Keratinocyte (primary cell): ENCODE measurements at regions not wholly inside any gene's neighbourhood (a gene's known extent, or its start where the extent isn't known, plus 50 kb on each side); places are given as distances from the start of the nearest gene placed in this dataset.

Source experiments
- DNase-seq: peaks from one replicate; pipeline ENCODE4 v3.0.0-alpha.2; 2011; ENCODE audit warnings: low read depth, missing footprints, low spot score
- FAIRE-seq: peaks from 2 replicates; lab custom pipeline; 2011; peaks lifted over from hg19 to GRCh38; lab: Jason Lieb, UNC
- H2AFZ ChIP-seq: 2 replicates; pipeline ENCODE4 v1.6.0; 2012; ENCODE audit warnings: low read length, control low read depth, inconsistent platforms; ENCODE audit not compliant: control insufficient read depth
- H3K27ac ChIP-seq: 2 replicates; pipeline ENCODE4 v1.5.1; 2011; ENCODE audit warnings: low read length; ENCODE audit not compliant: control insufficient read depth, insufficient read depth
- H3K27me3 ChIP-seq: 3 replicates; pipeline ENCODE4 v1.6.0; 2011; ENCODE audit warnings: low read length; ENCODE audit not compliant: control insufficient read depth, insufficient read depth; ENCODE audit errors: extremely low read depth
- H3K36me3 ChIP-seq, 2 experiments: 2 replicates in 1 of 2; 3 replicates in 1 of 2; pipeline ENCODE4 v1.5.1; 2011; ENCODE audit warnings: low read length in 2 of 2, mild to moderate bottlenecking in 1 of 2; ENCODE audit not compliant: control insufficient read depth in 2 of 2, insufficient read depth in 2 of 2; ENCODE audit errors: extremely low read depth in 1 of 2
- H3K4me1 ChIP-seq: 3 replicates; pipeline ENCODE4 v1.5.1; 2011; ENCODE audit warnings: low read length; ENCODE audit not compliant: control insufficient read depth, insufficient read depth; ENCODE audit errors: extremely low read depth
- H3K4me2 ChIP-seq: 3 replicates; pipeline ENCODE4 v1.6.0; 2011; ENCODE audit warnings: low read depth, low read length; ENCODE audit not compliant: control insufficient read depth, insufficient read depth; ENCODE audit errors: extremely low read depth
- H3K4me3 ChIP-seq, 3 experiments: fragments of 200-600 bp in 1 of 3; sonication (generic) in 1 of 3; 2 replicates in 2 of 3; 3 replicates in 1 of 3; pipeline ENCODE4 v1.5.1; 2011 to 2016; ENCODE audit warnings: low read length in 3 of 3, mild to moderate bottlenecking in 3 of 3, control low read depth in 2 of 3, inconsistent platforms in 1 of 3, low read depth in 1 of 3, mixed read lengths in 1 of 3, mixed run types in 1 of 3, moderate library complexity in 1 of 3; ENCODE audit not compliant: control insufficient read depth in 2 of 3, insufficient read depth in 2 of 3; ENCODE audit errors: extremely low read depth in 1 of 3
- H3K79me2 ChIP-seq: 2 replicates; pipeline ENCODE4 v1.6.0; 2012; ENCODE audit warnings: low read length; ENCODE audit not compliant: control insufficient read depth, insufficient read depth
- H3K9ac ChIP-seq: 3 replicates; pipeline ENCODE4 v1.6.0; 2011; ENCODE audit warnings: low read length; ENCODE audit not compliant: control insufficient read depth, insufficient read depth; ENCODE audit errors: extremely low read depth
- H3K9me1 ChIP-seq: 3 replicates; pipeline ENCODE4 v1.6.0; 2011; ENCODE audit warnings: low read length; ENCODE audit not compliant: control insufficient read depth, insufficient read depth; ENCODE audit errors: extremely low read depth
- H3K9me3 ChIP-seq: 2 replicates; pipeline ENCODE4 v1.5.1; 2012; ENCODE audit warnings: low read depth, low read length; ENCODE audit not compliant: control insufficient read depth
- H4K20me1 ChIP-seq: 3 replicates; pipeline ENCODE4 v1.6.0; 2011; ENCODE audit warnings: low read length; ENCODE audit not compliant: control insufficient read depth, insufficient read depth; ENCODE audit errors: extremely low read depth
- CTCF ChIP-seq, 3 experiments: IDR thresholded peaks in 1 of 3; conservative IDR thresholded peaks in 1 of 3; optimal IDR thresholded peaks in 1 of 3; 2 replicates in 2 of 3; 3 replicates in 1 of 3; pipeline versions ENCODE3 to v1.5.1; 2011; ENCODE audit warnings: low read length in 3 of 3, mild to moderate bottlenecking in 3 of 3, moderate library complexity in 2 of 3, control low read depth in 1 of 3, inconsistent platforms in 1 of 3; ENCODE audit not compliant: insufficient read depth in 2 of 3; ENCODE audit errors: extremely low read depth in 1 of 3
- EZH2 ChIP-seq: IDR thresholded peaks from one replicate; pipeline ENCODE4 v1.6.1; 2012; ENCODE audit warnings: inconsistent platforms, mild to moderate bottlenecking, low read length, moderate library complexity
- dilution Hi-C: fragments of 300-500 bp; cut with MboI; formaldehyde crosslinking; loops from one replicate; pipeline ENCODE4 v1.7.0; 2020; ENCODE audit warnings: low sequenced_read_pairs; ENCODE audit not compliant: extremely low pct_ligation_motif_present

DNA sequence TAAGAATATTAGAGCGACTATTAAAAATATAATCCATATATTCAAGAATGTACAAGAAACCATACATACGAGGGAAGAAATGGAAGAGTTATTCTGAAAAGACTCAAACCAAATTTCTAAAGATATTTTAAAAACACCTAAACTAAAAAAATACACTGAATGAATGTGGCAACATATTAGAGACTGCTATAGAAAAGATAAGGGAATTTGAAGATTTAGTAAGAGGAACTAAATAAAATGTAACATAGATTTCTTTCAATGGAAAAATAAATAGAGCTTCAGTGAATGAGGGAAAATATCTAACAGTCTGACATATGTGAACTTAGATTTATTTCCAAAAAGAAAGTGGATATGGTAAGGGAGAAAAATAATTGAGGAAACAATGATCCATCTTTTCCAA is 194.9 kb upstream of the STXBP5 start:
- no peak overlapping the region for H3K27ac ChIP-seq
- DNase-seq (no peak), FAIRE-seq (no peak)
- no peaks in the 10 kb centered on the region for H3K36me3 ChIP-seq
- H3K9me3 ChIP-seq, result no peaks in the 10 kb centered on the region
- TF ChIP-seq EZH2, result no peak
- no peak for TF ChIP-seq CTCF (optimal IDR thresholded peaks at IDR 0.05 in 1 of 3, IDR thresholded peaks at IDR 0.05 in 1 of 3, conservative IDR thresholded peaks at IDR 0.05 in 1 of 3; ENCODE audit: extremely low read depth in 1 of 3, insufficient read depth in 2 of 3, low read length in 3 of 3)
- no peak overlapping the region for H3K9ac ChIP-seq
- H4K20me1 ChIP-seq, result no peaks in the 10 kb centered on the region
- no peak overlapping the region for H2AFZ ChIP-seq
- H3K4me3 ChIP-seq, result no peak overlapping the region
- H3K79me2 ChIP-seq, result no peaks in the 10 kb centered on the region
- dilution Hi-C loops, result no loop called here
- H3K4me2 ChIP-seq, result no peak overlapping the region
- no peaks in the 10 kb centered on the region for H3K27me3 ChIP-seq
- no peaks in the 10 kb centered on the region for H3K9me1 ChIP-seq
- H3K4me1 ChIP-seq, result no peaks in the 10 kb centered on the region

DNA sequence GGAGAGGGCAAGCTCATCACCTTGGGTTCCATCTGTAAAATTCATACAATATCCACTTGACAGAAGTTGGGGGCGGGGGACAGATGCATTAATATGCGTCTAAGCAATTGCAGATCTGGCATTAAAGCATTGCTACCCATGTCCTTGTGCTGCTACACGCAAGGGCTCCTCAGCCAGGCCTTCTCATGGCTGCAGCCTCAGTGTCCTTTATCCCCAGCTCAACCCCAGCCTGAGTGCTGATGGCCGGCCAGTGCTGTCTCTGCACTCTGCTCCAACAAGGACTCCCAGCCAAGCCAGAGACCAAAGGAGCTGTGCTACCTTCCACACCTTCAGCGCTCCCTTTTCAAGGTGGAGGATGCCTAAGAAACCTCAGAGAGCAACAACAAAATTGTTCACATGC is 188.5 kb upstream of the STXBP5 start:
- Histone ChIP-seq H3K4me3 (no peak overlapping the region), H3K27me3 (no peaks in the 10 kb centered on the region), H4K20me1 (no peaks in the 10 kb centered on the region), H2AFZ (no peak overlapping the region), H3K79me2 (no peaks in the 10 kb centered on the region), H3K9me3 (no peaks in the 10 kb centered on the region), H3K4me2 (no peak overlapping the region), H3K27ac (no peak overlapping the region), H3K9me1 (no peaks in the 10 kb centered on the region), H3K36me3 (no peaks in the 10 kb centered on the region), H3K4me1 (no peaks in the 10 kb centered on the region), H3K9ac (no peak overlapping the region)
- FAIRE-seq (no peak), DNase-seq (no peak)
- dilution Hi-C loops, result no loop called here
- TF ChIP-seq EZH2, result no peak
- TF ChIP-seq CTCF (optimal IDR thresholded peaks at IDR 0.05 in 1 of 3, IDR thresholded peaks at IDR 0.05 in 1 of 3, conservative IDR thresholded peaks at IDR 0.05 in 1 of 3; ENCODE audit: extremely low read depth in 1 of 3, insufficient read depth in 2 of 3, low read length in 3 of 3), result no peak
